ENCODE measurements at regions not wholly inside any gene's neighbourhood (a gene's known extent, or its start where the extent isn't known, plus 50 kb on each side); places are given as distances from the start of the nearest gene placed in this dataset.
"Not testable (repeated sequence)": the region's sequence is repeated elsewhere in the genome, so short reads cannot be mapped to it uniquely, and the experiment has no call there.

DNA sequence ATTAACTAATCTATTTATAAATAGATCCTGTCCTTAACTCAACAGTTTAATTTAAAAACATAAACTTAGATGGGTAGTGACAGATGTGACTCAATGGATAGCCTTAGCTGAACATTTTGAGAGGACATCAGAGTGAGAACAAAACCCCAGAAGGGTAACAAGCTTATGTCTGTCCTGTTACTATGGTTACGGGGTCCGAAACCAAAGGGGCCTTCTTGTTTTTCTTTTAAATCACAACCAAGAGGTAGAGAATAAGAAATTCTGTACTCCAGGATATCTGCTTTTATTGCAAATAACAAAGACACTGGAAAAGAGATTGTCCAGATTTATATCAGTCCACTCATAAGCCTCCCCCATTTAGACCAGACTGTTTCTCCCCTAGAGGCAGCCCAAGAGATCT lies 612.1 kb downstream of the MTRR start:
- no peak for FAIRE-seq

- FAIRE-seq, result no peak
Observed at GRCh38 chr5:8491254-8491653, 622.3 kb downstream of the MTRR start.

- FAIRE-seq, result no peak
Observed at GRCh38 chr5:8493176-8493575, 624.2 kb downstream of the MTRR start.

DNA sequence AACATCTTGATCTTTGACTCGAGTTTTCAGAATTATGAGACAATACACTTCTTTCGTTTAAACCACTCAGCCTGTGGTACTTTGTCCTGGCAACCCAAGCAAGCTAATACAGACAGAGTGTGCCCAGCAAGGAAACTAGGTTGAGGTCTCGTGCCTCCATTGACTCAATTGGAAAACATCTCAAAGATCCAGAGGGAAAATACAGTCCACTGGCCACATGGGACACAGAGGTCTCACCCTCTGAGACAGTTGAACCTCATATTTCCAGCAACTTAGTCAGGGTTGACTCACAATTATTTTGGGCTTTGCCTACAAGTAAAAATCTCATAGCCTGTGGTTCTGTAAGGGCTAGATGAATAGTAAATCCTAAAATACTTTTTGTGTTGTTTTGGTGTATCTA lies 631.5 kb downstream of the MTRR start:
- FAIRE-seq, result no peak

- no peak for FAIRE-seq
Observed at GRCh38 chr5:8505196-8505595, 636.2 kb downstream of the MTRR start.

DNA sequence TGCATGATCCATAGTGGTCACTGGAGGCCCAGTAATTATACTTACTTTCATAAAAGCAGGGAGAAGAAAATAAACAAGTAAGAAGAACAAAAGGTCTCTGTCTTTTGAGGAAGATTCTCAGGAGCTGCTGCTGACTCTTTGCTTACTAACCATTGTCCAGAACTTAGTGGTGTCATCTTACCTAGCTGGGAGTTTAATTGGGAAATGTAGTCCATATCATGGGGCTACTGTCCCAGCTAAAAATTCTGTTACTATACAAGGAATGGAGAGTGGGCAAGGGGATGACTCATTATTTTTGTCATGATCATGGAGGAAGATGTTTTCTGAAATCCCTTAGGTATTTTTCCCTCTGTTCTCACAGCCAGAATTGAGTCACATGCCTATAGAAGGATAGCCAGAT lies 639.3 kb downstream of the MTRR start:
- no peak for FAIRE-seq

DNA sequence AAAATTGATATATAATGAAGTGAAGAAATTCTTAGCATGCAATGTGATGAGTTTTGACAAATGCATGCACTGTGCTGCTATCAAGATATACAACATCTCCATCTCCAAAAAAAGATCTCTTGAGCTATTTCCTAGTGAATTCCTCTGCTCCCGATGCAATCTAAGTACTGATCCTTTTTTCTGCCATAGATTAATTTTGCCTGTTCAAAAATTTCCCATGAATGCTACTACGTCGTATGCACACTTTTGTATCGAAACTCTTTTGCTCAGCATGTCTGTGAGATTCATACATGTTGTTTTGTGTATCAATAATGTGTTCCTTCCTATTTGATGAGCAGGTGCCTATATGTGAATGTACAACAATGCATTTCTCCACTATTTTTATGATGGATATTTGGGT lies 647.4 kb downstream of the MTRR start:
- FAIRE-seq, result no peak

DNA sequence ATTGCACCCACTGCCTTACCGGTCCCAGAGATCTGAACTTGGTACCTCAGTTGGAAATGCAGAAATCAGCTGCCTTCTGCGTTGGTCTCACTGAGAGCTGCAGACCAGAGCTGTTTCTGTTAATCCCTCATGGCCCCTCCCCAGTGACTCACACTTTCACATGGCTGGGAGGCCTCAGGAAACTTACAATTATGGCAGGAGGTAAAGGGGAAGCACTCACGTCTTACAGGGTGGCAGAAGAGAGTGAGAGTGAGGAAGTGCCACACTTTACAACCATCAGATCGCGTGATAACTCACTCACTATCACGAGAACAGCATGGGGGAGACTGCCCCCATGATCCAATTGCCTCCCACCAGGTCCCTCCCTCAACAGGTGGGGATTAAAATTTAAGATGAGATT lies 648.5 kb downstream of the MTRR start:
- no peak for FAIRE-seq

GRCh38 chr5:8520917-8521316 lies 652.0 kb downstream of the MTRR start:
- FAIRE-seq, result no peak

GRCh38 chr5:8521991-8522390 lies 653.0 kb downstream of the MTRR start:
- no peak for FAIRE-seq

DNA sequence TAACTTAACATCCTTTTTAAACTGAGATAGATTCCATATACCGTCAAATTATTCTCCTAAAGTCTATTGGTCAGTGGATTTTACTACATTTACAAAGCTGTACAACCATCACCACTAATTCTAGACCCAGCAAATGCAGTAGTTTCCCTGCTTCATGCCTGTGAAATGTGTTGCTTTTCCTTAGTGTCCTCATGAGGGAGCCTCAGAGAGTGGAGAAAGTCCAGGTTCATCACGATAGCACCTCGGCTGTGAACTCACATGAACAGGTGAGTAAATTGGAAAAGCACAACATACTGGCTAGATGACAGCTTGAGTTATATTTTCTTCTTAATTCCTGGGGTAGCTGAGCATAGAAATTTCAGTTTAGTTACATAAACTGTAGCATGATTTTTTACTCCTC lies 653.7 kb downstream of the MTRR start:
- no peak for FAIRE-seq

DNA sequence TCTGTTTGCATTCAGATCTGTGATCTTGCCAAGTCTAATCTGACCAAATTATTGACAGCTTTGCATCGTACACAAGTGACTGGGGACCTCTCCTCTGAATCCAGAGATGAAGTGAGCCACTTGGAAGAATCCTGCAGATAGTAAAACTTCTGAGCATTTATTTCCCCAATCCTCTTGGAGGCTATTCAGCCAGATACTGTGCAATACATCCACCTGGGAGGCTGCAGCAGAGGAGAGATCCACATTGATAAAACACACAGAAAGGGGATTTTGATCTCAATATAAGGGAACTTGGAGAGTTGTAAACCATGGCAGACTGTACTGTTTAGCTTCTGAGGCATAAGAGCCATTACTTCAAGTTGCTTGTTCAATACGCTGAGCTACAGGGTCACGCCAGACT lies 654.6 kb downstream of the MTRR start:
- no peak for FAIRE-seq

DNA sequence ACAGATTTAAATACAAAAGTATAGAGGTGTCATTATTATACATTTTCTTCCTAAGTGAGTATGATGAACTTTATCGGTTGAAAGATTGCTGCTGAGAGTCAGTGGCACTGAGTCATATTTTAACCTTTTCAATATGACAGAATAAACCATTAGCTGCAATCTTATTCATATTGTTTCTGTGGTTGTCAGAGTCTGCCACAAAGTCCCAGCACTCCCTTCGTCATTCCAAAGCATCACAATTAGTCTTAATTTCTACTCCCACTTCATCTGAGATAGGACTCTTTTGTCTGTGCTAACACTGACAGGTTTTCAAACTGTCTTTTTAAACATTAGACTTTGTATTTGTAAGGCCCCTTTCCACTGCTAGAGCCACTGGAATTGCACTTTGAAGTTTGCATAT lies 656.9 kb downstream of the MTRR start:
- no peak for FAIRE-seq

- no peak for FAIRE-seq
Observed at GRCh38 chr5:8528106-8528505, 659.2 kb downstream of the MTRR start.

- FAIRE-seq, result no peak
Observed at GRCh38 chr5:8538821-8539220, 669.9 kb downstream of the MTRR start.

GRCh38 chr5:8540317-8540716 lies 671.4 kb downstream of the MTRR start:
- FAIRE-seq, result no peak

DNA sequence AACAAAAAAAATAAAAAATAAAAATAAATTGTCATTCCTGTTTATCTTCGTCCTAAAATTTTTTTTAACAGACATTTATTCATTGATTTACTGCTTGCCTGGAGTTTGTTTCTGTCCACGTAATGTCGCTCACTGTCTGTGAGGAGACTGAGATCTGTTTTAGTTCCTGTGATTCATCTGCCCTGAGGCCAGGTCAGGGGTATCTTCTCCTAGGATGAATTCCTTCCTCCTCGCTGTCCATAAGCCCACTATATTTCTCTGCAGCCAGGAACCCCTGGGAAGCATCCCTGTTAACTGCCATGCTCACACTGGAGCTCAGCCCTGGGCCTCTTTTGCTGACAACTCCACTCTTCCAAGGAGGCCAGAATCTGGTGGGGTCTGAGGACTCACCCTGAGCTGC lies 682.0 kb downstream of the MTRR start:
- no peak for FAIRE-seq

DNA sequence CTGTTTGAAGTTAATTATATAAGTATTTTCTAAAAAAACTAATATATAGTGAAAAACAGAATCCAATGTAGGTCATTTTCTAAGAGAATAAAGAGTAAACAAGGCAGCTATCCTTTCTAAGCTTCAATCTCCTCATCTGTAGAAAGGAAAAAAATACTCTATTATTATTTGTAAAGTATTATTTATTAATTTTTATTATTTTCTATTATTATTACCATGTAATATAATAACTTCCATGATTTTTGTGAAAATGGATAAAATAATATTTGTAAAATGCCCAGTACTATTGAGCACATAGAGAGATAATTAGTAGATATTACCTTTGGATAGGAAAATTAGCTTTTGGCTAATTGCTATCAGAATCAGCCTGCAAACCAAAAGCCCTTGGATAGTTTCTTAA lies 684.4 kb downstream of the MTRR start:
- FAIRE-seq, result peak; percentile 12

DNA sequence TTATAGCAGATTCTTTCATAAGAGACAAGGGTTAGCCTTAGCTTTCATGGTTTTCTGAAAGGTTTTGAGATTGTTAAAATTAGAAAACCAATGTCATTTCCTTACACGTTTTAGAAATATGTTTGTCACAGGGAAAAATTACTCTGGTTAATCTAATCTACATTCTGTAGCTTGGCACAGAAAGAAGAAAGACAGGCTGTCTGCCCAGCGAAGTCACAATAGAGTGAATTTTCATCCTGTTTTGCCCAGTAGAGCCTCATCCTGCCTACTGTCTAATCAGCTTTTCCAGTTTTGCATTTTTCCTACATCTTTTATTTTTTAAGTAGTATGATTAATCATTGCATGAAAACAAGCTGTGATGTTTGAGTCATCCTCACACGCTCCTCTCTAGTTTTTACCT lies 688.8 kb downstream of the MTRR start:
- FAIRE-seq, result no peak

DNA sequence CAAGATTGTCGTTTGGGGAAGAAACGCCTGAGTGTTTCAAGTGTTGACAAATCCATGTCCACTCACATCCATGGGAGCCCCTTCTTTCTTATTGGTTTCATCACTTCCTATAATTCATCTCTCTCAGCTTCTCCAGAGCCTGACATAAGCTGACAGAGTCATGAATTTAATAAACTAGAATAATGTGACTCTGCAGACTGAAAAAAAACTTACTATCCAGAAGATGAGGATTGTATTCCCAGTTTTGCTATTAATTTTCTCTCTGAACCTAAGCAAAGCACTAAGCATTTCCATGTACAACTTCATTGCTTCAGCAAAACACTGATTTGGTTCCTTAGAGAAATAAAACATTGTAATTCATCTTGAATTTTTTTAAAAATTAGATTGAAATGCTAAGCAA lies 691.8 kb downstream of the MTRR start:
- FAIRE-seq, result no peak

- FAIRE-seq, result no peak
Observed at GRCh38 chr5:8561224-8561840, 692.4 kb downstream of the MTRR start.

GRCh38 chr5:8561854-8562253 lies 692.9 kb downstream of the MTRR start:
- FAIRE-seq, result no peak

DNA sequence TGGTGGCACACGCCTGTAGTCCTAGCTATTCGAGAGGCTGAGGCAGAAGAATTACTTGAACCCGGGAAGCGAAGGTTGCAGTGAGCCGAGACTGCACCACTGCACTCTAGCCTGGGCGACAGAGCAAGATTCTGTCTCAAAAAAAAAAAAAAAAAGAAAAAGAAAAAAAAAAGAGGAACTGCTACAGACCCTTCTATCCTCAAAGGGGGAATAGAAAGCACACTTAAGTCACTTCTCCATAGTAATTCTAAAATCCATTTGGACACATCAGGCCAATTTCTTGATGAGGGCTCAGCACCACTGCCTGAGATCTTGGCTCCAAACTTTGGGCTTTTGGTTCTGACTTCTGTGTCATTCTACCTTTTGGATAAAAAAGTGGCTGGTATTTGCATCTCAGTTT lies 694.6 kb downstream of the MTRR start:
- FAIRE-seq, result not testable (repeated sequence)

GRCh38 chr5:8568858-8569257 lies 699.9 kb downstream of the MTRR start:
- no peak for FAIRE-seq

DNA sequence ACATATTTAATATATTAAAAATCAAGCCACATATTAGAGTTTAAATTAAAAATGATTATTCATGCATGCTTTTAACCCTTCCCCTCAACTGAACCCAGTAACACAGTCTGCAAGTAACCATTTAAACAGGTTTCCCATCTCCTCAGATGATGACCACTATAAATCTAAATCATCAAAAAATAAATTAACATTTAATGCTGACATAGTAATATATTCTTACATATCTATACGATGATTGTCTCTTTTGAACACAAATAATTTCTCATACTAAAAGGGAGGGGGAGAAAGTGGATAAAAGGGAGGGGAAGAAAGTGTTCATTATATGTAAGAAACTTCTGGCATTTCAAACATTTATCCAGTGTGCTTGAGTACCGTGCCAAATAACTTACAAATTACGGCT lies 701.6 kb downstream of the MTRR start:
- no peak for FAIRE-seq

- FAIRE-seq, result no peak
Observed at GRCh38 chr5:8576178-8576577, 707.2 kb downstream of the MTRR start.

Data from endometrium (tissue), 2 donors.